HG03103 (cell line): ENCODE measurements at regions not wholly inside any gene's neighbourhood (a gene's known extent, or its start where the extent isn't known, plus 50 kb on each side); places are given as distances from the start of the nearest gene placed in this dataset.
A peak's percentile ranks its signal among the peaks of the same experiment; 100 is the strongest.

Experiments used
- ATAC-seq: cut with Tn5 transposase; IDR thresholded peaks from one replicate; pipeline ENCODE4 v1.9.1; 2021; ENCODE audit warnings: low read depth; ENCODE audit not compliant: unreplicated experiment

DNA sequence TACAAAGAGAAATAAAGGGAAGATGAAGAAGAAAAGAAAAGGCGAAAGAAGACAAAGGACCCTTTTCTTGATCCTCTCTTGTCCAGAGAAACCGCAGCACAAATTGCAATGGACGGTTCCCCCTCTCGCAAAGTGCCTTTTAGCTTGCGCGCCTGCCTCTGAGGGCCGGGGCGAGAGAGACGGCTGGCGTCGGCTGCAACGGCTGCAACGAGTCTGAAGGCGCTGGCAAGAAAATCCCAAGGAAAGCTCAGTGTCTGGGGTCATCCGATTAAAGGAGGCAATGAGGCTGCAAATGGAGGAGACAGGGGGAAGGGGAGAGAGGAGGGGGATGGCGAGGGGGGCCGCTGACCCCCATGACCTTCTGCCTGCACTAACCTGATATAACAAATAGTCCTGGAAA is 671.5 kb downstream of the MED13L start:
- no peak for ATAC-seq

DNA sequence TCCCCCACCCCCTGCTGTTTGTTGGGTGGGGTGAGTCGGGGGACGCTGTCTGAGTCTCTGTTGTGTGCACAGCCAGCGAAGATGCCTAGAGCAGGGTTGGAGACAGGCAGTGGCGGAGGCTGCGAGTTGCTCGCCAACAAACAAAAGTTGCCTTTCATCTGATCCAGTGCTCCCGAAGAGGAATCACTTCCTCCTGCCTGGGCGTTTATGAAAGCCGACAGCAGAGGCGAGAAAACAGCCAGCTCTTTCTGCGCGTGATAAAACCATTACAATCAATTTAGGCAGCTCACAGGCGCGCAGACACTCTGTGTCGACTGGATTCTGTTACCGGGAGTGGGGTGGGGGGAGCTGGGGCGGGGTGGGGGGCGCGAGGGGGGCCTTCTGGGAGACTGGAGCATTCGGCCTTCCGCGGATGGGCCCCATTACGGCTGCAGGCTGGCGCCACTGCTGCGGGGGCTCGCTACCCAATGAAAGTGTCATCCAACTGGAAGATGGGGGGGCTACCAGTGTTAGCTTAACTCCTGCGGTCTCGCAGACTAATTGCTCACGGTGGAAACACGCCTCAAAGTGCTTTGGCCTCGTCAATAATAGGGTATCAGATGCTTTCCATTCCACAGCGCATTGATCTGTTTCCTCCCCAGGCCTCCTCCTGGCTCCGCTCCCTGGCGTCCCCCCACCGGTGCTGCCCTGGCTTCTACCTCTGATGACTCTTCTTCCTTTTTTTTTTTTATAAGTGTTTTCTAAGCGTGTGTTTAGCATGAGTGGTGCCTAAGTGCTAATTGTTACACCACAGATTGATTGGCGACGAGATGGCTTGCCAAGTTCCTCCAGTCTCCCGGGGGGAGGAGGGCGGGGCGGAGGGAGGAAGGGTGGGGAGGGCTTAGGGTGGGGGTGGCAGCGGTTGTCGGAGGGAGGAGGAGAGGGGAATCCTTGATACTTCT is 678.4 kb downstream of the MED13L start:
- no peak for ATAC-seq

DNA sequence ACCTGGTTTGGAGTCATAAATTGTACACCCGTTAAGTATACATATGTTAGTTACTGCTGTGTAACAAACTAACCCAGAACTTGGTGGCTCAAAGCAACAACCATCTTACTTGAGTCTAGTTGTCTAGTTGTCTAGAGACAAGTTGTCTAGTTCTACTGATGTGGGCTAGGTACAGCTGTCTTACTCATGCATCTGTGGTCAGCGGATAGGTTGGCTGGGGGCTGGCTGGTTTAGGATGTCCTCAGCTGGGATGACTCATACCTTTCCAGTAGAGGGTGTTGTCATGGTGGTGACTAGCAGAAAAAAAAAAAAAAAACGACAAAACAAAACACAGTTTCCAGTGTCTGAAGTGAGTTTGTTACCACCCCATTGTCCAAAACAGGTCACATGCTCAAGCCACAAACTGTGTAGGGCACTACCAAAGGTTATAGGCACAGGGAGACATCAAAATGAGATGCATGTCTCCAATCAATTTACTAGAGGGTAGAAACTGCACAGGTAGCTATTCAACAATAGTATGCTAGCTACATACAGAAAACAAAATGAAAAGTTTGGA is 680.3 kb downstream of the MED13L start:
- no peak for ATAC-seq

DNA sequence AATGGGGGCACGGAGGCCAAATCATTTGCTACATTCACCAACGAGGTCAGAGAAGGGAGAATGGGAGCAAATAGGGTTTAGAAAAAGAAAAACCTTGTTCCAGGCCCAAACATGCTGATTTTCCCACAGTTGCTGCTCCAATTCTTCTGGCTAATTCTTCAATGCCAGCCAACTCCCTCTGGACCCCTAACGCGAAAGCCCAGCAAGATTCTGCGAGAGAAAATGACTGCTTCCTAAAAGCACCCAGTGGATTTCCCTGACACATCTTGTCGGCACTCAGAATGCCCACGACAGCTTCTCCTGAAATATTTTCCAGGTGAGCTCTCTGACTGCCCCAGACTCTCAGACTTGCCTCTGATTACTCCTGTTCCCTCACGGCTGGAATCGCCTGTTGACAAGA is 689.4 kb downstream of the MED13L start:
- no peak for ATAC-seq

DNA sequence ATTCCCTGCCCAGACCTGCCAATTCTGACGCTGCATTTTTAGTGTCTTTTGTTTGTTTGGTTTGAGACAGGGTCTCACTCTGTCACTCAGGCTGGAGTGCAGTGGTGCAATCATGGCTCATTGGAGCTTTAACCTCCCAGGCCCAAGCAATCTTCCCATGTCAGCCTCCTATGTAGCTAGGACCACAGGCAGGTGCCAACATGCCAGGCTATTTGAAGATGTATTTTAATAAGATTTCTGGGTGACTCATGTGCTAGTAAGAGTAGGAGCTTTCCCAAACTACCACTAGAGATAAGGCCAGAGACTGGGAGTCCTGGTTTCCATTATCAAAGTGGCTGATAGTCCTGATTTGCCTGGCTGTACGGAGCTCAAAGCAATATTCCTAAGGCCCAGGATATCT is 693.3 kb downstream of the MED13L start:
- no peak for ATAC-seq

DNA sequence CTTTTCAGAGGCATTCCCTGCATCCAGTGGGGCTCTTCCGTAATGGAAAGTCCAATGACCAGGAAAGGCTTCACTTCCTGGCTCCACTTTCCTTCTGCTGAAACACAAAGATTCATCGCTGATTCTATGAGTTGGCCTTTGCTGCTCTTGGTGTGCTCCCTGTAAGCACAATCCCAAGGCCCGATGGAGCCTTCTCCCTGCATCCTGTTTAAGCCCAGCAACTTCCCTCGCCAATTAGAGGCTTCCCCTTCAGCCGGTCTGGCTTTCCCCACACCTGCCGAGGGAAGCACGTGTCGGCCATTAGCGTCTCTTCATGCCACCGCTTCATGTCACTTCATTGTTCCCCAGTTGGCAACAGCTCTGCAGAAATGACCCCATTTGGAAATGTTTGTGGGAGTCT is 693.9 kb downstream of the MED13L start:
- no peak for ATAC-seq

DNA sequence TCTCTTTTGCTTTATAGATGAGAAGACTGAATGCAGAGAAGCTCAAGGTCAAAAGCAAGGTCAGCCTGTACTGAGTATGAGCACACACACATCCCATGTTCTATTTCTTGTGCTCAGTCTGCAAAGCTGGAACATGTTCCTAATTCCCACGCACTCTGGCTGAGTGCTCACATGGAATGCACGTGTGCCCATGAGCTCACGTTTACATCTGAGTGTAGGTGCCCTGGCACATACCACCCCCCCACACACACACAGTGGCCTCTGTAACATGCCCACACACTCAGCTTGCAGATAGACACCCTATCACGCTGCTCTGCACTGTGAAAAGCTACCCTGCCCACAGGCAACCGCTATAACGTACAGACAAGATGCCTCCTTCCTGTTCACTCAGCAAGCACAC is 700.1 kb downstream of the MED13L start:
- no peak for ATAC-seq

DNA sequence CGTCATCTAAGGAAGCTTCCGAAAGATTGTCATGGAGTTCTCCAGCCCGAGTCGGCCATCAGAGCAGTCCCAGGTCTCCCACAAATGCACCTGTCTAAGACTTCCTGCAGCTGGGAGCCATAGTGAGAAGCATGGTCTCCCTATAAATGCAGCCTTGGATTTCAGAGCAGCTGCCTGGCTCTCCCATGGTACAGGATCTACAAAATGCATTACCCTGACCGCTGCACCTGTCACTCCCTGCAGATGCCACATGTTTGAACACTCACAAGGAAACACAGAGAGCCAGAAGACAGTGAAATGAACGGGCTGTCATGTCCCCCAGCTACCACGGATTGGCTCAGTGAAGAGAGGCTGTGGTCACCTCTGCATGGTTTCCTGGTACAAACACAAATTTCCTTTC is 702.7 kb downstream of the MED13L start:
- ATAC-seq = no peak

DNA sequence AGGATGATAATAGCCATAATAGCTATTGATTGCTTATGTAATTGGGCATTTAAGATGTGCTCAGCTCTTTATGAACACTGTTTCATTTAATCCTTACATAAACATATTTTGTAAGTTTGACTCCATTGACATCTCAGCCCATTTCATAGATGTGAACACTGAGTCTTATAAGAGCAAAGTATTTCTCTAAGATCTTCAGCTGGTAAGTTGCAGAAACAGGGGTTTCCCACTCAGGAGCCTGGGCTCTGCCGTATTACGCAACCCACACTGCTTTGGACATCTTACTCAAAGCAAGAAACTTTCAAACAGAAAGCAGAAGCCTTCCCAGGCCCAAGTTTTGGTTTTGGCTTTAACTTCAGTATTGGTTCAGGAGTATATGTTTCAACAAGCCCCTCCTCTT is 705.1 kb downstream of the MED13L start:
- ATAC-seq = peak; percentile 95

DNA sequence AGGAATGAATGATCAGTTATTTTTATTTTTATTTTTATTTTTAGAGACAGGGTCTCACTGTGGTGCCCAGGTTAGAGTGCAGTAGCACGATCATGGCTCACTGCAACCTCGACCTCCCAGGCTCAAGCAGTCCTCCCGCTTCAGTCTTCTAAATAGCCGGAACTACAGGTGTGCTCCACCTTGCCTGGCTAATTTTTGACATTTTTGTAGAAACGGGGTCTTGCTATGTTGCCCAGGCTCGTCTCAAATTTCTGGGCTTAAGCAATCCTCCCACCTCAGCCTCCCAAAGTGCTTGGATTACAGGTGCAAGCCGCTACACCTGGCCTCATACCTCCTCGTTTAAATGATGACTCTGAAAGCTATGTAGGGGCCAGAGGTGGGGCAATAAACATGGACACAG is 706.0 kb downstream of the MED13L start:
- ATAC-seq = no peak

DNA sequence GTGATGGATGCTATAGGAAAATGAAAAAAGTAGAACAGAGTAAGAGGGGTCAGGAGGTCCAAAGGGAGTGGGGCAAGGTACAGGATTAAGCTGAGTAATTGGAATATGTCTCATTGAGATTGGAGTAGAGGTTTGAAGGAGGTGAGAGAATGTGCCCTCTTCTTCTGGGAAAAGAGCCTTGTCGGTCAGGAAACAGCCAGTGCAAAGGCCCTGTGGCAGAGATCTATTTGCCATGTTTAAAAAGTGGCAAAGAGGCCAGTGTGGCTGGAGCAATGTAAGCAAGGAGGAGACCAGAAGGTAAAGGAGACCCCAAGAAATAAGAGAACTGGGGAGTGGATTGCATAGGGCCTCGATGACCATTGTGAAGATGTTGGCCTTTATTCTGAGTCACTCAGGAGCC is 706.5 kb downstream of the MED13L start:
- no peak for ATAC-seq

DNA sequence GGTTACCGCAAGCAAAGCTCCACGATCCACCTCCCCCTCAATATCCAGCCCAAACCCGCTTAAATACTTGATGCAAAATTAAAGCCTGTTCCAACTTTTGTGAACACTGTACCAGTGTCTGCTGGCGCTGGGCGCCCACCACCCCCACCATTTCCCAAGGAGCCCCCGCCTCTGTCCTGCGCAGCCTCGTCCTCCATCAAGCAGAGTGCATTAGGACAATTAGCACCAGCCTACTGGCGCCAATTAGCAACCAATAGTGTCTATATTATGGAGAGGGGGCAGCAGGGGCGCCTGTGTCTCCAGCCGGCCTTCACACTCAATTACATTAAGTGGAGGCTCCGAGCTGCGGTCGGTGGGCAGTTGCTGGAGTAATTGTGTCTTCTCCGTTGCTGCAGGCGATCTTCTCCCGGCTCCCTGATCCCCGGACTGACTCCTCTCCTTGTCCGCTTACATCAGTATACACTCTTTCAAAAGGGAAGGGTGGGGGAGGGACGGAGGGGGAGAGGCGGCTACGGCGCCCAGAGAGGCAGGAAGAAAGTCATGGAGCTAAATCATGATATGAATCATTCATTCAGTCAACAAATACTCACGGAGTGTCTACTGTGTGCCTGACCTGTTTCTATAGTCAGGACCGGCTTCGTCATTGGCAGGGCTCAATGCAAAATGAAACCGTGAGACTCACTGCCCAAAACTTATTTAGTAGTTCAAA is 707.3 kb downstream of the MED13L start:
- no peak for ATAC-seq

DNA sequence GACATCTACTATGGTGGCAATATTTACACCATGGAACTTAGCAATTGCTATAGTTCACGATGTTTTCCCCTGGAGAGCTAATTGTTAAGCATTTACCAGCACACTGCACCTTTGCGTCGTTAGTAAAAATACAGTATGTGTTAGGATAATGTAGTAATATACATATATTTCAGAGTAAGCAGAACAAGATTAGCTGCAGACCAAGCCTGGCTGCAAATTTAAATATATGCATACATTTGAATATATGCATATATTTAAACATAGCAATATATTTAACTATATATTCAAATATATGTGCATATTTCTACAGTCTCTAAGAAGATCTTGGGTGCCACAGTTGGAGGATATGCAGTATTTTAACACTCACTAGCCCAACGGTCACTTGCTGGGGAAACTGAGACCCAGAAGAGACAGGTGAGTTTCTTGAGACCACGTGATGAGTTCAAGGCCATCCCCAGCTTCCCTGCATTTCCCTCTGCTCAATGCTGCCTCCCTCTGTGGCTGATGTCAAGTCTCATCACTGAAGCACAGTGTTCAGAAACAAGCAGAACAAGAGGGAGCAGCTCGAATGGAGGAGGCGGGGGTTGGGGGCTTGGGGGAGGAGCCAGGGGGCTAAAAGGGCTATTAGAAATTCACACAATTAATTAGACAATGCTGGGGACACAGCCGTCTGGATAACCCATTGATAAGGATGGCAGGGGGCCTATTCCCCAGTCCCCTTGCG is 708.0 kb downstream of the MED13L start:
- ATAC-seq = no peak

DNA sequence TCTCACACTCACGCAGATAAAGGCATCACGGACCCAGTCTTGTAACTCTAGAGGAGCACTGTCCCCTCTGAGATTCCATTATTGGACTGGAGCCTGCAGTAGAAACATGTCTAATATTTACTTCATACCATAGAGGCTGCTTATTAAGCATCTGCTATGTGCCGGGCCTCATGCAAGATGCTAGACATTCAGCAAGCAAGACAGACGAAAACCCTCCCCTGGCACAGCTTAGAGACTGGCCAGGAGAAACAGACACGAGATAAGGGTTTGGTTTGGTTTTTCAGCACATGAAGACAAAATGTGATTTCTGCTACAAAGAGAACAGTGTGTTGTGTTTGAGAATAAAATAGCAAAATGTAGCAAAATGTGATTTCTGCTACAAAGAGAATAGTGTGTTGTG is 719.2 kb downstream of the MED13L start:
- no peak for ATAC-seq

DNA sequence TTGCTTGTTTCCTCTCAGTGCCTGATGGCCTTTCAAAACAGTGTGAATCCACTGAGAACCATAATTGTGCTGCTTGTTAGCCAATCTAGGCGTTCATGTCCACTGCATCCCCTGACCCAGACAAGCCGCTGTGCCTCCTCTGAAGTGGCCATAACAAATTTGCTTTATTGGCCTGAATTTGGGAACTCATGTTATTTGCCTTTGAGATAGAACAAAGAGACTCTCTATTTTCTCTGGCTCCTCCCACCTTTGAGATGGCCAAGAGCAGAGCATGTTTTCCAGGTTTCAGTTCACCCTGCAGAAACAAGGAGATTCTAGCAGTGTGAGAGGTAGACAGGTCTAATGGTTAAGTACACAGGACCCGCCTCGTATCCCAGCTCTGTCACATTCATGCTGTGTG is 723.9 kb downstream of the MED13L start:
- no peak for ATAC-seq

DNA sequence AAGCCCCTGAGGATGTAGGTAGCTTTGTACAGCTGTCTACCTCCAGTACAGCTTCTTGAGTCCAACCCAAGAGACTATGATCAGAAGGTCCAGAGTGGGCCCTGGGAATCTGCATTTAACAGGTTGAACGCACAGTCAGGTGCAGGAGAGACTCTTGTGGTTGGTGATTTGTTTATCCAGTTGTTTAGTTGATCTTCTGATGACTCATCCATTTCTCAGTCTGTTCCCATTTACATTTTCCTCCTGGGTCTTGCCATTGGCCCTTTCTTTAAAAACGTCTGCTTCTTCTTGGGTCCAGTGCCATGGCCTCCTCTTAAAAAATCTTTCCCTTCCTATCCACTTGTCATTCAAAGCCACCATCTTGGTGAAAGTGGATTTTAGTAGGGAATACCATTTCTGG is 734.2 kb downstream of the MED13L start:
- no peak for ATAC-seq

DNA sequence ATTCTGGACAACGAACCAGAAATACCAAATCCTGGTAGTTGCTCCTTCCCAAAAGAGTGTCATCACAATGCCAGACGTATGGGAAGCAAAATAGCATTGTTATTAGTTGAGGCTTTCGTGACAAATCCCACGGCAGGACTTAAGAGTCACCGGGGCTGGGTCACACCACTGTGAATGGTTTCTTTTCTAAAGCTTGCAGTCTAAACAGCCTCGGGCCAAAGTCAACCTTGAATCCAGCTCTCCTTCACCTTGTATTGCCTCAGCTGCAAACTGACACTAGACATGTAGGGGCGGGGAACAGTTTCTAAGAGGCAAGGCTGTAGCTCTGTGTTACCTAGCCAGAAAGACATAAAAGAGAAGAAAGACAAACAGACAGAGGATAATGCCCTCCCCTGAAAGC is 734.8 kb downstream of the MED13L start:
- ATAC-seq = no peak

DNA sequence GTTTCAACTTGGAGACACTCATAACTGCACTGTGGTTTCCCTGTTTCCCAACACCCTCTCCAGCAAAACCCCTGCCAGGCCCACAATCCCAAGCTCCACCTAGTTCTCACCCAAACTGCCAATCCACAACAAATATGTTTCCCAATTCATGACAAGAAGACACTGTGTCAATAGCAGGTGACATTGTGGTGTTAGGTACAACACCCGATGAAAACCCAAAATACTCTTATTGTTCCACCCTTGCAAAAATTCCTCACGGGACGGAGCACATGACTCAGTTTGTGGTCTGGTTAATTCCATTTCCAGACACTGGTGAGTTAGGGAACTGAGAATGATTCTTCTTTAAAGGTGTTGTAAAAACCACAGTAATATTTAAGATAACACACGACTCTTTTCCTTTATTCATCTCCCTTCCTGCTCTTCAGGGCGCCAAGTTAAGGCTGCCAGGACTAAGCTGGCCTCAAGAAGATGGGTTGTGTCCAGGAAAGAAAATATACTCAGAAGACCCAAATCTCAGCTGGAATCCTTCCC is 735.5 kb downstream of the MED13L start:
- no peak for ATAC-seq

DNA sequence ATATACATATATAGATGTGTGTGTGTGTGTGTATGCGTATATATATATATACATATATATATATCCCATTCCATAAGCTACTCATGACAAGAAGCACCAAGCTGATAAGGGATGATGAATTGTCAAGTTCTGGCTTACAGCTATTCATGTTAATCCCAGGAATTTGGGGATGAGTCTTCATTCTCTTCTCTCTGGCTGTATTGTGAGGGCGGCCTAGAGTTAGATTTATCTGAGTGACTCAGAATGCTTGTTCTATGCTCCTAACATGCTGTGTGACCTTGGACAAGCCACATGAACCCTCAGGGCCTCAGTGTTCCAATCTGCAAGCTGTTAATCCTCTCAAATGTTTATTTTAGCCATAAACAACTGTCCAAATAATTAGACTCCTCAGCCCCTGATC is 749.0 kb downstream of the MED13L start:
- no peak for ATAC-seq

DNA sequence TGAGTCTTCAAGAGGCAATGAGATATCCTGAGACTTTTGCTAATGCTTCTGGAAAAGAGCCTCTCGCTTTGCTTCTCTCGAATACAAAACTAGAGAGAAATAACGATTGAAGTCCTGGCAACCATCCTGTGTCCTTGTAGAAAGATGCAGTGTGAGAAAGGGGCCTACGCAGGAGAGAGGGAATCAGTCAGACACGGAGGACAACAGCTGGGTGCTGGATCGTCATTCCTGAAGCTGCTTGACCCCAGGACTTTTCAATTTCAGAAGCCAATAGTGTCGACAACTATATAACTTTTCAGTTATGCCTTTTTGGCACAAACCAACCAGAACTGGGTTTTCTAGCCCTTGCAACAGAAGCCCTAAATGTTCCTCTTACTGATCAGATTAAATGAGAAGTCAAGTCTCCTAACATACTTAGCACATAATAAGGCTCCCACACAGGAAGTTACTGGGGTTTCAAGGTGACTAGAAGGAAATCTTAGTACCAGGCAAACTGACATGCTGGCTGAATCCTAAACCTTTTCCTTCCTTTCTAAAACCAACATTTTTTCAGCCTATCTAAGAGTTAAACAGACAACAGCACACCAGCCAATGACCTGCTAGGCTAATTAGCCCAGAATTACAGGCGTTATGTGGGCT is 755.6 kb downstream of the MED13L start:
- no peak for ATAC-seq
